ENCODE measurements at regions not wholly inside any gene's neighbourhood (a gene's known extent, or its start where the extent isn't known, plus 50 kb on each side); places are given as distances from the start of the nearest gene placed in this dataset.
"Not testable (repeated sequence)": the region's sequence is repeated elsewhere in the genome, so short reads cannot be mapped to it uniquely, and the experiment has no call there.

- BruUV-seq (replicated peaks), result no TSS peak
- H3K9ac ChIP-seq (ENCODE audit: low read length), result no peak overlapping the region
- no peaks in the 10 kb centered on the region for H4K20me1 ChIP-seq (ENCODE audit: insufficient read depth)
- H3K4me3 ChIP-seq (replicated peaks in 1 of 2; ENCODE audit: low read depth in 1 of 2, low read length in 2 of 2), result no peak overlapping the region
- H2AFZ ChIP-seq (ENCODE audit: low read depth, low read length, poor library complexity, severe bottlenecking), result no peak overlapping the region
- H3K4me1 ChIP-seq (ENCODE audit: control insufficient read depth in 1 of 2, insufficient read depth in 2 of 2, low read length in 2 of 2), result no peaks in the 10 kb centered on the region
- intact Hi-C loops (cut with micrococcal nuclease), result no loop called here
- no peaks in the 10 kb centered on the region for H3K79me2 ChIP-seq (ENCODE audit: insufficient read depth, low read length)
- H3K27ac ChIP-seq (ENCODE audit: low read depth, low read length), result no peak overlapping the region
- no peaks in the 10 kb centered on the region for H3K27me3 ChIP-seq (ENCODE audit: insufficient read depth, low read length)
- TF ChIP-seq RAD21 (IDR thresholded peaks at IDR 0.05; ENCODE audit: low read depth) (no peak), EGR1 (IDR thresholded peaks at IDR 0.05; ENCODE audit: low read depth) (no peak), TCF7L2 (IDR thresholded peaks at IDR 0.05; ENCODE audit: borderline replicate concordance, extremely low read depth, insufficient read depth, insufficient read length) (no peak), EZH2 (IDR thresholded peaks at IDR 0.05) (no peak), SP1 (IDR thresholded peaks at IDR 0.05; ENCODE audit: low read depth) (no peak), CEBPB (IDR thresholded peaks at IDR 0.05; ENCODE audit: low read depth) (no peak), POLR2A (IDR thresholded peaks at IDR 0.05; ENCODE audit: borderline replicate concordance, extremely low read depth, insufficient read depth, insufficient read length) (no peak)
- TF ChIP-seq, protein P1, sequence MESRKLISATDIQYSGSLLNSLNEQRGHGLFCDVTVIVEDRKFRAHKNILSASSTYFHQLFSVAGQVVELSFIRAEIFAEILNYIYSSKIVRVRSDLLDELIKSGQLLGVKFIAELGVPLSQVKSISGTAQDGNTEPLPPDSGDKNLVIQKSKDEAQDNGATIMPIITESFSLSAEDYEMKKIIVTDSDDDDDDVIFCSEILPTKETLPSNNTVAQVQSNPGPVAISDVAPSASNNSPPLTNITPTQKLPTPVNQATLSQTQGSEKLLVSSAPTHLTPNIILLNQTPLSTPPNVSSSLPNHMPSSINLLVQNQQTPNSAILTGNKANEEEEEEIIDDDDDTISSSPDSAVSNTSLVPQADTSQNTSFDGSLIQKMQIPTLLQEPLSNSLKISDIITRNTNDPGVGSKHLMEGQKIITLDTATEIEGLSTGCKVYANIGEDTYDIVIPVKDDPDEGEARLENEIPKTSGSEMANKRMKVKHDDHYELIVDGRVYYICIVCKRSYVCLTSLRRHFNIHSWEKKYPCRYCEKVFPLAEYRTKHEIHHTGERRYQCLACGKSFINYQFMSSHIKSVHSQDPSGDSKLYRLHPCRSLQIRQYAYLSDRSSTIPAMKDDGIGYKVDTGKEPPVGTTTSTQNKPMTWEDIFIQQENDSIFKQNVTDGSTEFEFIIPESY (IDR thresholded peaks at IDR 0.05; ENCODE audit: extremely low read depth, insufficient replicate concordance, low read length), result no peak
- ChIA-PET POLR2A (no interaction called here), RAD21 (ENCODE audit: low non-redundant PET in 1 of 2, low total read pairs in 2 of 2, uncharacterized antibody in 2 of 2, unreplicated experiment in 2 of 2) (no interaction called here), CTCF (no interaction called here)
- H3K9me2 ChIP-seq (ENCODE audit: insufficient read depth), result no peaks in the 10 kb centered on the region
- H3K4me2 ChIP-seq (ENCODE audit: low read length), result no peak overlapping the region
- no peaks in the 10 kb centered on the region for H3K36me3 ChIP-seq (ENCODE audit: control insufficient read depth in 1 of 2, insufficient read depth in 2 of 2, low read length in 2 of 2)
- peaks cover 4% of the 10 kb centered on the region in 2 experiments; a peak in 2 of 4 replicates for H3K9me3 ChIP-seq (ENCODE audit: control insufficient read depth in 1 of 2, insufficient read depth in 1 of 2, low read depth in 1 of 2, low read length in 2 of 2)
- no peak for DNase-seq (ENCODE audit: low read depth, low spot score)
- no peak for ATAC-seq
Measured at GRCh38 chr9:17888066-17888465, 309.2 kb downstream of the SH3GL2 start.

DNA sequence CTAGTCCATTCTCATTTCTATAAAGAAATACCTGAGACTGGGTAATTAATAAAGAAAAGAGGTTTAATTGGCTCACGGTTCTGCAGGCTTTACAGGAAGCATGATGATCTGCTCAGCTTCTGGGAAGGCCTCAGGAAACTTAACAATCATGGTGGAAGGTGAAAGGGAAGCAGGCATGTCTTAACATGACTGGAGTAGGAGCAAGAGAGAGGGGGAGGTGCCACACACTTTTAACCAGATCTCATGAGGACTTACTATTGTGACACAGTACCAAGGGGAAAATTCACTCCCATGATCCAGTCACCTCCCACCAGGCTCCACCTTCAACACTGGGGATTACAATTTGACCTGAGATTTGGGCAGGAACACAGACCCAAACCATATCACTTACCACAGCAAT, 310.1 kb downstream of the SH3GL2 start:
- ATAC-seq; H3K4me2 ChIP-seq (ENCODE audit: low read length); CTCF ChIA-PET; H3K27ac ChIP-seq (ENCODE audit: low read depth, low read length); H3K27me3 ChIP-seq (ENCODE audit: insufficient read depth, low read length); DNase-seq (ENCODE audit: low read depth, low spot score); H3K36me3 ChIP-seq (ENCODE audit: control insufficient read depth in 1 of 2, insufficient read depth in 2 of 2, low read length in 2 of 2); H3K9me2 ChIP-seq (ENCODE audit: insufficient read depth); POLR2A ChIA-PET; intact Hi-C loops (cut with micrococcal nuclease); H3K4me3 ChIP-seq (replicated peaks in 1 of 2; ENCODE audit: low read depth in 1 of 2, low read length in 2 of 2); H2AFZ ChIP-seq (ENCODE audit: low read depth, low read length, poor library complexity, severe bottlenecking); RAD21 ChIA-PET (ENCODE audit: low non-redundant PET in 1 of 2, low total read pairs in 2 of 2, uncharacterized antibody in 2 of 2, unreplicated experiment in 2 of 2); H4K20me1 ChIP-seq (ENCODE audit: insufficient read depth); H3K9ac ChIP-seq (ENCODE audit: low read length); H3K79me2 ChIP-seq (ENCODE audit: insufficient read depth, low read length); BruUV-seq (replicated peaks); H3K4me1 ChIP-seq (ENCODE audit: control insufficient read depth in 1 of 2, insufficient read depth in 2 of 2, low read length in 2 of 2); H3K9me3 ChIP-seq (ENCODE audit: control insufficient read depth in 1 of 2, insufficient read depth in 1 of 2, low read depth in 1 of 2, low read length in 2 of 2): not testable (repeated sequence)
